ENCODE measurements at regions not wholly inside any gene's neighbourhood (a gene's known extent, or its start where the extent isn't known, plus 50 kb on each side); places are given as distances from the start of the nearest gene placed in this dataset.

DNA sequence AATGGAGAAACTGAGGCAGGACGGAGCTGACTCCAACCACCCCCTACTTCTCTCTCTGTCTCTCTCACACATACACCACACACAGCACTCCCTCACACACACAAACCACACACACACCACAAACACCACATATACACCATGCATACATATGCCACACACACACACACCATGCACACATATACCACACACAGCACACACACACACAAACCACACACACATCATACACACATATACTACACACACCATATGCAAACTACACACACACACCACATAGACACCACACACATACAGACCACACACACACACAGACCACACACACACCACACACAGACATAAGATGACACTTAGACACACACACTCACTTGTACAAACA, 94.3 kb downstream of the RIPK4 start:
- peaks cover under 1 to 1% of the 10 kb centered on the region in 2 donors for H3K4me1 ChIP-seq (ENCODE audit: control insufficient read depth in 1 of 2, insufficient read depth in 2 of 2, low read length in 2 of 2)

GRCh38 chr21:41671859-41672542, 94.9 kb downstream of the RIPK4 start:
- no peaks in the 10 kb centered on the region for H3K4me1 ChIP-seq (ENCODE audit: control insufficient read depth in 1 of 2, insufficient read depth in 2 of 2, low read length in 2 of 2)
- no peak overlapping the region for H3K4me3 ChIP-seq (ENCODE audit: low read depth in 1 of 2, low read length in 2 of 2)
- no peaks in the 10 kb centered on the region for H3K27me3 ChIP-seq (ENCODE audit: control insufficient read depth in 1 of 2, insufficient read depth in 2 of 2, low read length in 2 of 2)
- no peak overlapping the region for H3K9ac ChIP-seq (ENCODE audit: low read depth in 1 of 2, low read length in 2 of 2)
- H3K9me3 ChIP-seq (ENCODE audit: control insufficient read depth in 1 of 2, low read length in 2 of 2), result no peaks in the 10 kb centered on the region
- H3K27ac ChIP-seq (ENCODE audit: low read depth, low read length), result no peak overlapping the region
- no peaks in the 10 kb centered on the region for H3K36me3 ChIP-seq (ENCODE audit: control insufficient read depth in 1 of 2, insufficient read depth in 2 of 2, low read length in 2 of 2)

More for the DNA sequence above, 94.3 kb downstream of the RIPK4 start:
- Histone ChIP-seq H3K27ac (ENCODE audit: low read depth, low read length) (no peak overlapping the region), H3K9ac (ENCODE audit: low read depth in 1 of 2, low read length in 2 of 2) (no peak overlapping the region), H3K36me3 (ENCODE audit: control insufficient read depth in 1 of 2, insufficient read depth in 2 of 2, low read length in 2 of 2) (no peaks in the 10 kb centered on the region), H3K27me3 (ENCODE audit: control insufficient read depth in 1 of 2, insufficient read depth in 2 of 2, low read length in 2 of 2) (no peaks in the 10 kb centered on the region), H3K4me3 (ENCODE audit: low read depth in 1 of 2, low read length in 2 of 2) (no peak overlapping the region), H3K9me3 (ENCODE audit: control insufficient read depth in 1 of 2, low read length in 2 of 2) (no peaks in the 10 kb centered on the region)

GRCh38 chr21:41671212-41671762, 95.6 kb downstream of the RIPK4 start:
- H3K9me3 ChIP-seq (ENCODE audit: control insufficient read depth in 1 of 2, low read length in 2 of 2), result no peaks in the 10 kb centered on the region
- no peak overlapping the region for H3K9ac ChIP-seq (ENCODE audit: low read depth in 1 of 2, low read length in 2 of 2)
- H3K36me3 ChIP-seq (ENCODE audit: control insufficient read depth in 1 of 2, insufficient read depth in 2 of 2, low read length in 2 of 2), result no peaks in the 10 kb centered on the region
- no peaks in the 10 kb centered on the region for H3K27me3 ChIP-seq (ENCODE audit: control insufficient read depth in 1 of 2, insufficient read depth in 2 of 2, low read length in 2 of 2)
- H3K4me1 ChIP-seq (ENCODE audit: control insufficient read depth in 1 of 2, insufficient read depth in 2 of 2, low read length in 2 of 2), result no peaks in the 10 kb centered on the region
- H3K4me3 ChIP-seq (ENCODE audit: low read depth in 1 of 2, low read length in 2 of 2), result no peak overlapping the region
- no peak overlapping the region for H3K27ac ChIP-seq (ENCODE audit: low read depth, low read length)

GRCh38 chr21:41670056-41670805, 96.6 kb downstream of the RIPK4 start:
- Histone ChIP-seq H3K4me1 (ENCODE audit: control insufficient read depth in 1 of 2, insufficient read depth in 2 of 2, low read length in 2 of 2) (peaks cover 2 to 5% of the 10 kb centered on the region in 2 donors), H3K27ac (ENCODE audit: low read depth, low read length) (no peak overlapping the region), H3K27me3 (ENCODE audit: control insufficient read depth in 1 of 2, insufficient read depth in 2 of 2, low read length in 2 of 2) (no peaks in the 10 kb centered on the region), H3K36me3 (ENCODE audit: control insufficient read depth in 1 of 2, insufficient read depth in 2 of 2, low read length in 2 of 2) (no peaks in the 10 kb centered on the region), H3K9ac (ENCODE audit: low read depth in 1 of 2, low read length in 2 of 2) (no peak overlapping the region), H3K4me3 (ENCODE audit: low read depth in 1 of 2, low read length in 2 of 2) (no peak overlapping the region), H3K9me3 (ENCODE audit: control insufficient read depth in 1 of 2, low read length in 2 of 2) (no peaks in the 10 kb centered on the region)

GRCh38 chr21:41669533-41669830, 97.4 kb downstream of the RIPK4 start:
- Histone ChIP-seq H3K27ac (ENCODE audit: low read depth, low read length) (no peak overlapping the region), H3K36me3 (ENCODE audit: control insufficient read depth in 1 of 2, insufficient read depth in 2 of 2, low read length in 2 of 2) (no peaks in the 10 kb centered on the region), H3K9me3 (ENCODE audit: control insufficient read depth in 1 of 2, low read length in 2 of 2) (no peaks in the 10 kb centered on the region), H3K4me3 (ENCODE audit: low read depth in 1 of 2, low read length in 2 of 2) (no peak overlapping the region), H3K27me3 (ENCODE audit: control insufficient read depth in 1 of 2, insufficient read depth in 2 of 2, low read length in 2 of 2) (no peaks in the 10 kb centered on the region), H3K9ac (ENCODE audit: low read depth in 1 of 2, low read length in 2 of 2) (no peak overlapping the region), H3K4me1 (ENCODE audit: control insufficient read depth in 1 of 2, insufficient read depth in 2 of 2, low read length in 2 of 2) (peaks cover 9 to 11% of the 10 kb centered on the region in 2 donors)

GRCh38 chr21:41668686-41669532, 97.9 kb downstream of the RIPK4 start:
- Histone ChIP-seq H3K9me3 (ENCODE audit: control insufficient read depth in 1 of 2, low read length in 2 of 2) (no peaks in the 10 kb centered on the region), H3K36me3 (ENCODE audit: control insufficient read depth in 1 of 2, insufficient read depth in 2 of 2, low read length in 2 of 2) (no peaks in the 10 kb centered on the region), H3K4me3 (ENCODE audit: low read depth in 1 of 2, low read length in 2 of 2) (no peak overlapping the region), H3K4me1 (ENCODE audit: control insufficient read depth in 1 of 2, insufficient read depth in 2 of 2, low read length in 2 of 2) (peaks cover 14 to 17% of the 10 kb centered on the region in 2 donors), H3K27ac (ENCODE audit: low read depth, low read length) (no peak overlapping the region), H3K27me3 (ENCODE audit: control insufficient read depth in 1 of 2, insufficient read depth in 2 of 2, low read length in 2 of 2) (no peaks in the 10 kb centered on the region), H3K9ac (ENCODE audit: low read depth in 1 of 2, low read length in 2 of 2) (no peak overlapping the region)

DNA sequence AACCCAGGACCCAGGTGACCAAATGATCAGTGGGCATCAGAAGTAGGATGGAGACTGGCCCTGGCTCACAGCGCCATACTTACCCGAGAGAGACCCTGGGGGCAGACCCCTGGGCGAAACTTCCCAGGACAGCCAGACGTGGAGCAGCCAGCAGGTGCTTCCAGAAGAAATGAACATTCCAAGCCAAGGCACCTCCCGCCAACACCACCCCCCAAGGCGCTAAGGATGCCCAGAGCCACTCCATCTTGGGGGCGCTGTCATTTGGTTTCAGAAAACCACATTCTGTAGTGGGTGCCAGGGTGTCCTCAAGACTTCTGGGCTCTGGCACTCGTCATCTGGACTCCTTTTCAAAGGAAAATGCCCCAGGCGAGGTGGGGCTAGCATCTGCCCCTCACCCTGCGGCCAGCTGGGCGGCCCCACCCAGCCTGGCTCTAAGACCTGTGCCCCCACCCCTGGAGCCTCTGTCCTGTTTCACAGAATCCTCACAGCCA, 98.8 kb downstream of the RIPK4 start:
- no peak overlapping the region for H3K9ac ChIP-seq (ENCODE audit: low read depth in 1 of 2, low read length in 2 of 2)
- H3K27ac ChIP-seq (ENCODE audit: low read depth, low read length), result no peak overlapping the region
- H3K9me3 ChIP-seq (ENCODE audit: control insufficient read depth in 1 of 2, low read length in 2 of 2), result no peaks in the 10 kb centered on the region
- no peak overlapping the region for H3K4me3 ChIP-seq (ENCODE audit: low read depth in 1 of 2, low read length in 2 of 2)
- no peaks in the 10 kb centered on the region for H3K27me3 ChIP-seq (ENCODE audit: control insufficient read depth in 1 of 2, insufficient read depth in 2 of 2, low read length in 2 of 2)
- no peaks in the 10 kb centered on the region for H3K36me3 ChIP-seq (ENCODE audit: control insufficient read depth in 1 of 2, insufficient read depth in 2 of 2, low read length in 2 of 2)
- H3K4me1 ChIP-seq (ENCODE audit: control insufficient read depth in 1 of 2, insufficient read depth in 2 of 2, low read length in 2 of 2), result peaks cover 17 to 20% of the 10 kb centered on the region in 2 donors

- Histone ChIP-seq H3K36me3 (ENCODE audit: control insufficient read depth in 1 of 2, insufficient read depth in 2 of 2, low read length in 2 of 2) (no peaks in the 10 kb centered on the region), H3K27ac (ENCODE audit: low read depth, low read length) (no peak overlapping the region), H3K27me3 (ENCODE audit: control insufficient read depth in 1 of 2, insufficient read depth in 2 of 2, low read length in 2 of 2) (no peaks in the 10 kb centered on the region), H3K9ac (ENCODE audit: low read depth in 1 of 2, low read length in 2 of 2) (no peak overlapping the region), H3K4me3 (ENCODE audit: low read depth in 1 of 2, low read length in 2 of 2) (no peak overlapping the region), H3K4me1 (ENCODE audit: control insufficient read depth in 1 of 2, insufficient read depth in 2 of 2, low read length in 2 of 2) (peaks cover 17 to 20% of the 10 kb centered on the region in 2 donors), H3K9me3 (ENCODE audit: control insufficient read depth in 1 of 2, low read length in 2 of 2) (no peaks in the 10 kb centered on the region)
Observed at GRCh38 chr21:41667136-41667535, 99.7 kb downstream of the RIPK4 start.

GRCh38 chr21:41666641-41667081, 100.2 kb downstream of the RIPK4 start:
- Histone ChIP-seq H3K4me3 (ENCODE audit: low read depth in 1 of 2, low read length in 2 of 2) (no peak overlapping the region), H3K4me1 (ENCODE audit: control insufficient read depth in 1 of 2, insufficient read depth in 2 of 2, low read length in 2 of 2) (peaks cover 17 to 20% of the 10 kb centered on the region in 2 donors), H3K27me3 (ENCODE audit: control insufficient read depth in 1 of 2, insufficient read depth in 2 of 2, low read length in 2 of 2) (no peaks in the 10 kb centered on the region), H3K9me3 (ENCODE audit: control insufficient read depth in 1 of 2, low read length in 2 of 2) (no peaks in the 10 kb centered on the region), H3K9ac (ENCODE audit: low read depth in 1 of 2, low read length in 2 of 2) (no peak overlapping the region), H3K27ac (ENCODE audit: low read depth, low read length) (no peak overlapping the region), H3K36me3 (ENCODE audit: control insufficient read depth in 1 of 2, insufficient read depth in 2 of 2, low read length in 2 of 2) (no peaks in the 10 kb centered on the region)

Measured in duodenal mucosa (tissue), 2 donors.